ENCODE measurements at regions not wholly inside any gene's neighbourhood (a gene's known extent, or its start where the extent isn't known, plus 50 kb on each side); places are given as distances from the start of the nearest gene placed in this dataset.
A peak's percentile ranks its signal among the peaks of the same experiment; 100 is the strongest.
"Not testable (repeated sequence)": the region's sequence is repeated elsewhere in the genome, so short reads cannot be mapped to it uniquely, and the experiment has no call there.

GRCh38 chr6:51456282-51456681 is 631.1 kb downstream of the PKHD1 start:
- no peak for DNase-seq

GRCh38 chr6:51459958-51460357 is 627.5 kb downstream of the PKHD1 start:
- intact Hi-C loops (cut with DNase I): no loop called here
- no peak for DNase-seq

More at GRCh38 chr6:51456282-51456681, 631.1 kb downstream of the PKHD1 start:
- intact Hi-C loops (cut with DNase I): no loop called here

- no peak for DNase-seq
- intact Hi-C loops (cut with DNase I): no loop called here
Observed at GRCh38 chr6:51462896-51463295, 624.5 kb downstream of the PKHD1 start.

GRCh38 chr6:51463321-51463720 is 624.1 kb downstream of the PKHD1 start:
- no peak for DNase-seq
- intact Hi-C loops (cut with DNase I): no loop called here

GRCh38 chr6:51464956-51465355 is 622.5 kb downstream of the PKHD1 start:
- intact Hi-C loops (cut with DNase I): no loop called here
- no peak for DNase-seq

- intact Hi-C loops (cut with DNase I): no loop called here
- DNase-seq: no peak
Observed at GRCh38 chr6:51466427-51466826, 621.0 kb downstream of the PKHD1 start.

GRCh38 chr6:51467231-51467952 is 620.0 kb downstream of the PKHD1 start:
- no peak for DNase-seq
- intact Hi-C loops (cut with DNase I): no loop called here

- no peak for DNase-seq
- intact Hi-C loops (cut with DNase I): no loop called here
Observed at GRCh38 chr6:51468704-51469103, 618.7 kb downstream of the PKHD1 start.

- intact Hi-C loops (cut with DNase I): no loop called here
- DNase-seq: no peak
Observed at GRCh38 chr6:51472745-51473487, 614.5 kb downstream of the PKHD1 start.

GRCh38 chr6:51474022-51474975 is 613.1 kb downstream of the PKHD1 start:
- no peak for DNase-seq
- intact Hi-C loops (cut with DNase I): no loop called here

- intact Hi-C loops (cut with DNase I): no loop called here
- DNase-seq: no peak
Observed at GRCh38 chr6:51477711-51478311, 609.6 kb downstream of the PKHD1 start.

- DNase-seq: no peak
- intact Hi-C loops (cut with DNase I): no loop called here
Observed at GRCh38 chr6:51479296-51479695, 608.1 kb downstream of the PKHD1 start.

GRCh38 chr6:51480040-51480439 is 607.4 kb downstream of the PKHD1 start:
- DNase-seq: no peak
- intact Hi-C loops (cut with DNase I): no loop called here

GRCh38 chr6:51485869-51486268 is 601.5 kb downstream of the PKHD1 start:
- intact Hi-C loops (cut with DNase I): not testable (repeated sequence)
- DNase-seq: peak in 3 of 10 donors; percentile 35 to 54 (median 42)

- intact Hi-C loops (cut with DNase I): no loop called here
- no peak for DNase-seq
Observed at GRCh38 chr6:51487937-51488336, 599.5 kb downstream of the PKHD1 start.

GRCh38 chr6:51489133-51489532 is 598.3 kb downstream of the PKHD1 start:
- DNase-seq: no peak
- intact Hi-C loops (cut with DNase I): no loop called here

- intact Hi-C loops (cut with DNase I): no loop called here
Observed at GRCh38 chr6:51490101-51490500, 597.3 kb downstream of the PKHD1 start.

GRCh38 chr6:51494342-51494741 is 593.1 kb downstream of the PKHD1 start:
- intact Hi-C loops (cut with DNase I): no loop called here
- DNase-seq: no peak

More at GRCh38 chr6:51490101-51490500, 597.3 kb downstream of the PKHD1 start:
- no peak for DNase-seq

GRCh38 chr6:51495096-51495495 is 592.3 kb downstream of the PKHD1 start:
- intact Hi-C loops (cut with DNase I): no loop called here
- peak; percentile 44 to 94 (median 72) for DNase-seq

GRCh38 chr6:51495610-51496396 is 591.6 kb downstream of the PKHD1 start:
- peak in 1 of 10 donors; percentile 20 for DNase-seq
- intact Hi-C loops (cut with DNase I): no loop called here

All from posterior cingulate gyrus (tissue), 11 donors.